CD4-positive, alpha-beta T cell treated with Interleukin-6 at 100 ng/mL for 8 hours (primary cell): ENCODE measurements at regions not wholly inside any gene's neighbourhood (a gene's known extent, or its start where the extent isn't known, plus 50 kb on each side); places are given as distances from the start of the nearest gene placed in this dataset.
"Not testable (repeated sequence)": the region's sequence is repeated elsewhere in the genome, so short reads cannot be mapped to it uniquely, and the experiment has no call there.

Experiments
- DNase-seq: peaks from one replicate; pipeline ENCODE4 v3.0.0-alpha.2; 2020; ENCODE audit warnings: mixed read lengths, low spot score

DNA sequence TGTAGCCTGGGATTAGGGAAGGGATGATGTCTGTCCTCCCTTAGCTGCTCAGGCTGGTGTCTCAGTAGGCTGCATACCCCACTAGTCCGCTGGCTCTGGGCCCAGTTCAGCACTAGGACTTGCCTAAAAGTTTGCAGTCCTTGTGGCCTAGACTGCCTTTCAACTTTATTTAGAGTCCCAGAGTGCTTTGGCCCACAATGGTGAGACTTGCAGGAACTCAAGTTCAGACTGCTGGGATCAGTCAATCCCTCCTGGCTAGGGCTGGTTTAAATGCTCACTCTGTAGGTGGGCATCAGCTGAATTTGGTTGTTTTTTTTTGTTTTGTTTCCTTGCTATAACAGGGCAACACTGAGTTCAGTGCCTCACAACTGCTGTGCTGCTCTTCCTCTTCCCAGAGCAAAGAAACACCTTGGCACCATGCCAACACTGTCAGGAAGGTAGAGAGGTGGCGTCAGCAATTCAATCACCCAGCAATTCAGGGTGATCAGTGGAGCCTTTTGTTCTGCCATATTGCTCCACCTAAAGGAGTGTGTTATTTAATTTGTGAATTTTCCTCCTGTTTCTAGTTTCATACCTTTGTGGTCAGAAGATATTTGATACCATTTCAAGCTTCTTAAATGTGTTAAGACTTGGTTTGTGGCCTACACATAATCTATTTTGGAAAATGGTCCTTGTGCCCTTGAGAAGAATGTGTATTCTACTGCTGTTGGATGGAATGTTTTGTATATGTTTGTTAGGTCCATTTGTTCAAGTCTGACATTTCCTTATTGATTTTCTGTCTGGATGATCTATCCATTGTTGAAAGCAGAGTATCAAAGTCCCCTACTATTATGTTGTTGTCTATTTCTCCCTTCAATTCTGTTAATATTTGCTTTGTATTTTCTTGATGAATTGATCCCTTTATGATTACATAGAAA is 284.0 kb upstream of the PMFBP1 start:
- no peak for DNase-seq

DNA sequence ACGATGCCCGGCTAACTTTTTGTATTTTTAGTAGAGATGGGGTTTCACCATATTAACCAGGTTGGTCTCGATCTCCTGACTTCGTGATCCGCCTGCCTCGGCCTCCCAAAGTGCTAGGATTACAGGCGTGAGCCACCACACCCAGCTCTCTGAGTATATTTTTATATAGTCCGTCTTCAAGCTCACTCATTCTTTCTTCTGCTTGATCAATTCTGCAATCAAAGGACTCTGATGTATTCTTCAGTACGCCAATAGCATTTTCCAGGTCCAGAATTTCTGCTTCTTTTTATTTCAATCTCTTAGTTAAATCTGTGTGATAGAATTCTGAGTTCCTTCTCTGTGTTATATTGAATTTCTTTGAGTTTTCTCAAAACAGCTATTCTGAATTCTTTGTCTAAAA is 281.9 kb upstream of the PMFBP1 start:
- DNase-seq = not testable (repeated sequence)

DNA sequence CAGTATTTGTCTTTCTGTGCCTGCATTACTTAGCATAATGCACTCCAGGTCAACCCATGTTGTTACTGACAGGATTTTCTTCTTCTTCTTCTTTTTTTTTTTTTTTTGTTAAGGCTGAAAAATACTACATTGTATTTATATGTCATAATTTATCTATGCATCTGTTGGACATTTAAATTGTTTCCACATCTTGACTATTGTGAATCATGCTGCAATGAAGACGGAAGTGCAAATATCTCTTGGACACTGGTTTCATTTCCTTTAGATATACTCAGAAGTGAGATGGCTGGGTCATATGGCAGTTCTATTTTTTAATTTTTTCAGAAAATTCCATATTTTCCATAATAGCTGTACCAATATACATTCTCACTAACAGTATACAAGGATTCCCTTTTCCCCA is 272.7 kb upstream of the PMFBP1 start:
- DNase-seq = no peak

DNA sequence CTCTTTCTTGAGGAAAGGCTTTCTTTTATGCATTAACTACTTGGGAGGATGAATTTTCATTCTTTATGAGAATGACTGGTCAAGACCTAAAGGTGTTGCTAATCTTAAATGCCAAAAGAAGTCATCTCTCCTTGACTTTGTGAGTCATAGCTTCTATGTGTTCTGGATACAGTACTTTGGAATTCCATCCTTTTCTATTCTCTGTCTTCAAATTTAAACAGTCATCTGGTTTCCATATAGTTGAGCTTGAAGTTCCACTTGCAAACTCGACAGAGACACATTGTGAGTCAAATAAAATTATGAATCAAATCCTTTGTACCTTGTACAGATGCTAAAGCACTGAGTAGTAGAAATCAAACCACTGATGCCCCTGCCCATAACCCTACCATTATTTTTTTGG is 271.9 kb upstream of the PMFBP1 start:
- no peak for DNase-seq

DNA sequence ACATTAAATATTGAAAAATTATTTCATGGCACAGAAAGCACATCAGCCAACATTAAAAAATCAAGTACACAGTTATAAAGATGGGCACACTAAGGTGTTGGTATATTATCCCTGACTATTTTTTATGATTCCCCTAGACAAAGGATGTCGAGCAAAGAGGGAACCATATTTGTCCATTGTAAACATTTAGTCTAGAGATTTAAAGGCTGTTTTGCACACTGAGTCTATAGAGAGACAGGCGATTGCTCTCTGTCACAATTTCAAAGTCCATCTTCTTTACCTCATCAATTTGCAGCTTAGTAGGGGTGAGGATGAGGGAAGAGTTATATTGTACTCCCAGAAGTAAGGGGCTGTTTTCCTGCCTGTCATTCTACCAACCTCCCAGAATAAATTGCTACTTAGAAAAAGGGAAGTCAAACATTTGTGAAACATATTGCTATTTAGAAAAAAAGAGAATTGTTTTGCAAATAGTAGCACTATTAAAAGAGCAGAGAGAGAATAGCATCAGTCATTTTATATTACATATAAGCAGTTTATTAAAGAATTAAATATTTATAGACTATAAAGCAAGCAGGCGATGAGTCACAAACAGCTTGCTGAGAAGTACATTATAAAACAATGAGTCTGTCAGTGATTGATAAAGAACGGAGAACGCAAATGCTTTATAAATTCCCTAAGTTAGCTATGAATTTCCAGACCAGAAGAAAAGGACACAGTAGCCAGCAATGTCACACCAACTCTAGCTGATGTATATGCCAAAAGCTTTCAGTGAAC is 270.6 kb upstream of the PMFBP1 start:
- no peak for DNase-seq

DNA sequence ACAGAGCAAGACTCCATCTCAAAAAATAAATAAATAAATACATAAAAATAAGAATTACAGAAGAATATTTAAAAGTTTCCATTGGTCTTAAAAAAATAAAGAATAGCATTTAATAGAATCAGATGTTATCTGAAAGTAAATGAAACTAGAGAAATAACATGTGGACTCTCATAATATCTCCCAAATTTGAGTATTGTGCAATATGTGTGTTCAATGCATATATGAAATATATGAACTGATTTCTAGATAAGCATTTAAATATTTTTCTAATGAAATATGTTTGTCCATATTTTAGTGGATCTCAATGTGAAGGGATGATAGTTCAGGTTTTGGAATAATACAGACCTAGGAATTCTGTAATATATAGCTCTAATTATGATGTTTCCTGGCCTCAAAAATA is 265.9 kb upstream of the PMFBP1 start:
- no peak for DNase-seq

DNA sequence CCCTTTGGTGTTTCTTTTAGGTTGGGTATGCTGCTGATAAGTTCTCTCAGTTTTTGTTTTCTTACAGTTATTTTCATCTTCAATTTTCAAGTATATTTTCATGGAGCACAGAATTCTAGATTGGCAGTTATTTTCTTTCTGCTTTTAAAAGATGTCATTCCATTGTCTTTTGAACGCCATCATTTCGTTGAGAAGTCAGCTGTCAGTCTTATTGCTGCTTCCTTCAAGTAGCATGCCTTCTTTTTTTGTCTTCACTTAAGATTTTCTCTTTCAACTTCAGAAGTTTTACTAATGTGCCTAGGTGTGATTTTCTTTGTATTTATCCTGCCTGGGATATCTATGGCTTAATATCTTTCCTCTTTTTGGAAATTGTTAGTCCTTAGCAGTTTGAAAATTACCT is 262.2 kb upstream of the PMFBP1 start:
- DNase-seq = no peak

DNA sequence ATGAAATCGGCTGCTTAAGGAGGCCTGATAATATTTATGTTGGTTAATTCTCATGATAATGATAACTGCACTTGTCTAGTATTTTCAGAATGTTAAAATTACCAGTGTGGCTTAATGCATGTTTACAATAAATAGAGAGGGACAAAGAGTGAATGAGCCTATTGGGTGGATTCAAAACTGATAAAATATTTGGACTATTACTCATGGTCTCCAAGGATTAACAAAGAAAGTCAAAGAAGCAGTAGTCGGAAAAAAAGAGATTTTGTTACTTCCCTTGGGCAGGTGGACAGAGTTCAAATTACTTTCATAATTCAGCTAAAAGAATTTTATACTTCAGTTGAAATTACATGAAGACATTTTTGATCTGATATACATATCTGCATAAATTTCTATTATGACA is 258.2 kb upstream of the PMFBP1 start:
- no peak for DNase-seq

DNA sequence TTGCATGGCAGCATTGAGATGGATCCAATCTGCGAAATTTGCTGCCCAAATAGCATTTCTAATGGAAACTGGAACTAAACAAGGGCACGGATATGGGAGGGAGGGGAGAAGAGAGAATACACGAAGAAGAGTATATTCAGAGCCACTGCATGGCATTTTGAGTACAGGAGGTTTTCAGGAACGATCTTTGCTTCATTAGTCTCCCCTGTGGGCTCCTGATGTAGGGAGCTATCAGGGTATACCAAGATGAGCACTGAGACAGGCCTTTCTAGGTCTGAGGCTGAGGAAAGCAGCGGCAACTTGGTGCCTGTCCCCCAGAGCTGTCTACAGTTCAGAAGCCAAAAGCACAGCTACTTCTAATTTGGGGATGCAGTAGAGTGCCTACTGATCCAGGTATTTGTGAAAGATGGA is 257.7 kb upstream of the PMFBP1 start:
- DNase-seq = no peak

DNA sequence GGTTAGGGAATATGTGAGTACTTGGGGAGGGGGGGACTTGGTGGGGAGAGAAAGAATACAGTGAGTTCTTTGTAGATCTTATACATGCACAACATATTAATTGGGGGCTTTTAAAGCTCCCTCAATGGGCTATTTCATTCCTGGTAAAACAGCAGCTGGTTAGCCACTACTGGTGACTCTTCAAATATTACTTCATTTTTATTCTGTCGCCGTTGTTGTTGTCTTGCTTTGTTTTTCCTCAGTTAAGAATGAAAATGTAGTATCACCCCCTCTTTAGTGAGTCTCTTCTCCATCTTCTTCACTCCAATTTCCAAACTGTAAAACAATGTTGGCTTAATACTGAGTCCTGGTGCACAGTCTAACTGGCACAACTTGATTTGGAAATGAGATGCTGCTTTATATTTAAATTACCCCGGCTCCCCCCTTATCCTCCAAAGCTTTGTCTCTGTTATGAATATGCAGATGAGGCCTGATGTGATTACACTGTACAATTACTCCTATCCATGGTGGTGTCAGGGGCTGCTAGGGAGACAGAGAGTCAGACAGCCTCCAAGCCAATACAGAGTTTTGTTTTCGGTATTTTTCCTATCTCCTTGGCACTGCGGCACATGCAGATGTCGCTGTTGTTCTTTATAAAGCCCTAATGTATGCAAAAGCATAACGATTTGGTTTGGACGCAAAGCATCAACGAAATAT is 256.9 kb upstream of the PMFBP1 start:
- DNase-seq = no peak

DNA sequence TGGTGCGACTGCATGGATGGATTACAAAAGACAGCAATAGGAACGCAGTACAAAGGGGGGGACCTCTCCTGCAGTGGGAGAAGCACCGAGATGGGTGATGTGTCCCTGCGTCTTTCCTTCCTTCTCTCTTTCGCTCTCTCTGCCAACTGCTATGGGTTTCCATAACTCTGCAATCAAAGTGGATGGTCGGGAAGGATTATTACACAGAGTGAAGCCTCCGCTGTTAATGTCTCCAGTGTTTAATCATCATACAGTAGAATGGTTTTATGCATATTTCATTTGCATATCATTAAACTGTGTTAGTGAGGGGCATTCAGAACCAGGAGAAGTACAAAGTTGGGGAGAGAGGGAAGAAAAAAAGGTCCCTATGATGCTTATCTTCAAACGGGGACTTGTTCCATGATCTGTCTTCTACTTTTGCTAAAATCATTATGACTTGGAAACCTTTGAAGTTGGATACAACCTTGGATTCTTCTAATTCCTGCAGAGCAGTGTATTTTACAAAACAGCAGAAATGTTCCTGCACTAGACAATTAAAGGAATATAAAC is 255.9 kb upstream of the PMFBP1 start:
- DNase-seq = no peak

DNA sequence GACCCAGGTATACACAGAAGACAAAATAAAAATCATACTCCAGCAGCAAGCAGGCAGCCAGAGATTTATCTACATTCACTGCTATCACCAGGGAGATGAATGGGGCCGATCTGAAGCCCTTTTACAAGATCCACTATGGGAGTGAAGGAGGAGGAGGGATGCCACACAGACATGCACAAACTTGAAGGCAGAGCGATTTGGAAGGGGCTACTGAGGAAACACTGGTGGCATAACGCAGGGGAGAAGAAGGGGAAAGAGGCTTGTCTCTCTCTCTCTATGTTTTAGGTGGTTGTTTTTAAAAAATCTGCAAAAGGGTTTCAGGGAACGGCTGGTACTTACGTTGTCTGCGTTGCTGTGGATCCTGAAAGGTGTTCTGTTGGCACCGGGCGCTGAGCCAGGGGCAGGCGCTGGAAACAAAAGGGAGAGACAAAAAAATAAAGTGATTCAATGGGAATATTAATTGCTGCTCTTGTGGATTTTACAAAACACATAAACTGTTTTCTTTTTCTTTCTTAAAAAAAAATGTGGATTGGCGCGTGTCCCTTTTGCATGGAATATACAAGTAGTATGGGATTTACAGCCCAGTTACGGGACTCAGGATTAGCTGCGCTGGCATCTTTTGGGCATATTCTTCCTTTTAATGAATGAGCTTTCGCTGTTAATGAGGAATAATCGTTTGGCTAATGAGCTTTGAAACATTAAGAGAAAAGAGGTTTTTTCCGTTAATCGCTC is 255.3 kb upstream of the PMFBP1 start:
- DNase-seq = no peak

DNA sequence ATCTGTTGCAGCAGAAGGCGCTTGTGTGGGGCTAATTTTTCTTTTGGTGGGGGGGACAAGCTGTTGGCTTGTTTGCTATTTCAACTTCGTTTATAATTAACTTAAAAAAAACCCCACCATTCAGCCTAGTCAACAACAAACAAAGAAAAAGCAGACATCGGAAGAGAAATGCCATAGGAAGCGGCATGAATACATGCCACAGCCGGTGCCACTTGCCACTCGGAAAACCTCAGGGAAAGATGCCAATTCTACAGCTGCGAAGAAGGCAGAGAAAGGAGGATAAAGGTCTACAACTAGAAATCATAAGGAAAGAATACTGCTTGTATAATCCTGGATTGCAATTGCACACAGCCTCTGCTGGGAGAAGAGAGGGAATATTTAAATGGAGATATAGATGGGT is 254.4 kb upstream of the PMFBP1 start:
- DNase-seq = no peak

DNA sequence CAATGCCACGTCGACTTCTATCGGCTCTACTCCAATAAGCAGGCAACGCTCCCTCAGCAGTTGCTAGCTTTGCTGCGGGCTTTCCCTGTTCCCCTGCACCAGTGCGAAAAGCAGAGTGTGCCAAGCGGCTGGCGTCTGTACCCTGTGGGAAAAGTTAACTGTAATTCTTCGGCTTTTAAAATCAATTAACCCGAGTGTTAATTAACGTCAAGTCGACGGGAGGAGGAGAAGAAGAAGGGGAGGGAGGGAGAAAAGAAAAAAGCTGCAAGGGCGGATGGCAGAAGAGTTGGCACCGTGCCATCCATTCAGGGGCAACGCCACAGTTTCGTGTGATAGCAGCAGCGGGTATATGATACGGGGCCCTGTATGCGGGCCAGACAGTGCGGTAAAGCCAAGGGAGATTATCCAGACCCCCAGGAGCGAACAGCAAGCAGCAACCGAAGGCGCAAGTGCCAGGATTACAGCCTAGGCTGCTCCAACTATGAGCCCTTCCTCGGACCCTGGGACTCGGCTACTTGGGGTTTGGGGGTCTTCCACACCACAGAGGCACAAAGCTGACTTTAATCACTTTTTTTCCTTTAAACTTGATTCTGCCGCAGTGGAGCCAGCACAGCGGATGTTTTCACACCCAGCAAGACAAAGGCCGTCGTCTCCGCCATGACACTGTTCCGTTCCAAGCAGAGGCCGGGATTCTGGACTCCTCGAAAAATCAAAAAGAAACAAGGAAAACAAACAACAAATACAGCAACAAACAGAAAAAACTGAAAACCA is 253.8 kb upstream of the PMFBP1 start:
- DNase-seq = no peak

DNA sequence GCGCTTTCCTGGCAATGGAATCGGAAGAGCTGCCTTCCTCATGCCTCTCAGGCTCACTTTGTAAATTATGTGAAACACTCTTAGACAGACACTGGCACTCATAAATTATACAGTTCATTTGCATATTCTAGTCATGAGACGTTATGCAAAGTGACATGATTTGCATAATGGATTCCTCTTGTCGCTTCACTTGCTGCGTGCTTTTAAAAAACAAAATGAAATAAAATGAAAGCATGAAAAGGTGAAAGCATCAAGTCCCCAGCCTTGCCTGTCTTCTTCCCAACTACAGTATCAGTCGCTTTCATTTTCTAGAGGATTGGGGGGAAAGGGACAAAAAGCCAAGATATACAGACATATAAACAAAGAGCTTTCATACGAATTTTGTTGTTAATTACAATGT is 252.8 kb upstream of the PMFBP1 start:
- DNase-seq = no peak

DNA sequence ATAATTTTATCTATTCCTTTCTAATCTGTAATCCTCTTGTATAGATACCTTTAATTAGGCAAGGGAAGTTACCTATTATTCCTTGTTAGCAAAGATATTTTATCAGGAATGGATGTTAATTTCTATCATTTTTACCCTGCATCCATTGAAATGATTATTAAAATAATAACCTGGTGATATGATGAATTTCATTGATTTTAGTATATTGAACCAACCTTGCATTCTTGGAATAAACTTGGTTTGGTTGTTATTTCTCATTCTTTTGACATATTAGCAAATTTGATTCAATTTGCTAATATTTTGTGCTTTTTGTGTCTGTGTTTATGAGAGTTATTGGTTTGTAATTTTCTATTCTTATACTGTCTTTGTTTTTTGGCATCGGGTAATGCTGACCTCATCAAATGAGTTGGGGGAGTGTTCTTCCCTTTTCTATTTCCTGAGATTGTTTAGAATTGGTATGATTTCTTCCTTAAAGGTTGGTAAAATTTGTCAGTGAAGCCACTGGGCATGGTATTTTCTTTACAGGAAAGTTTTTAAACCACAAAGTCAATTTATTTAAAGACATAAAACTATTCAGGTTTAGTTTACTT is 250.4 kb upstream of the PMFBP1 start:
- no peak for DNase-seq

DNA sequence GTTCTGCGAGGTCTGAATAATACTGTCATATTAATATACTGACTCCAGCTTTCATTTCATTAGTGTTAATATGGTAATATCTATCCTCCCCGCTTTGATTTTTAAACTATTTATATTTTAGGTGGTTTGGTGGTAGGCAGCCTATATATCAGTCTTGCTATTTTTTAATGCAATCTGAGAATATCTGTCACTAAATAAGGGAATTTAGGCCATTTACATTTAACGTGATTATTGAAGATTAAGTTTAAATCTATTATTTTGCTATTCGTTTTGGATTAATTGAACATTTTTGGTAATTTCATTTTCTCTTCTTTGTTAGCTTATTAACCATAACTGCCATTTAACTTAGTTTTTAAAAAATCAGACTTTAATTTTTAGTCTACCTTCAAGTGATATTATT is 247.7 kb upstream of the PMFBP1 start:
- no peak for DNase-seq

DNA sequence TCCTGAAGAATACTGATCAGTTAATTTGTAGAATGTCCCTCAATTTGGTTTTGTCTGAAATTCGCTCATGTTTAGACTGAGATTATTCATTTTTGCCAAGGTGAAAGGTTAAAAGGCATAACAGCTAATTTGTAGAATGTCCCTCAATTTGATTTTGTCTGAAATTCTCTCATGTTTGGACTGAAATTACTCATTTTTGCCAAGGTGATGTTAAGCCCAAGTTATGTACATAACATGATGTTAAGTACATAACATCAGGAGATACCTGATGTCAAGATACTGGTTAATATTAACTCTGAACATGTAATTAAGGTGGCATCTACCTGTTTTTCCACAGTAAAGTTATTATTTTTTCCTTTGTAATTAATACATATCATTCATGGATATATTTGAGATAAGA is 243.4 kb upstream of the PMFBP1 start:
- DNase-seq = no peak

DNA sequence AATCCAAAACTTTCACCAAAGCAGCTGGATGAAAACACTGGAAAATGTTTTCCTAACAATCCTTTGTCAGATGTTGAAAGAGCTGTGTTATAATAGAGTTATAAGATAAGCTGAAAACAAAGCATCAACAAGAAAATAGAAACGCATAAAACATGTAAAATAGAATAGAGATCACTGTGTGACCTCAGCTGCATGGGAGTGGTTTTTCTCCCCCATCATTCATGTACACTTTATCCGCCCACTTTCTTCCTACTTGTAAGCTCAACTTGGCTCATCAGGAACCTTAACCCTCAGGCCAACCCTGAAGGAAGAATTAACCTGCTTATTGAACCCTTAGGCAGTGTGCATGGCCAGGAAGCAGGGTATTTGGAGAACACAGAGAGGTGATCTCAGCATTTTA is 238.5 kb upstream of the PMFBP1 start:
- no peak for DNase-seq

DNA sequence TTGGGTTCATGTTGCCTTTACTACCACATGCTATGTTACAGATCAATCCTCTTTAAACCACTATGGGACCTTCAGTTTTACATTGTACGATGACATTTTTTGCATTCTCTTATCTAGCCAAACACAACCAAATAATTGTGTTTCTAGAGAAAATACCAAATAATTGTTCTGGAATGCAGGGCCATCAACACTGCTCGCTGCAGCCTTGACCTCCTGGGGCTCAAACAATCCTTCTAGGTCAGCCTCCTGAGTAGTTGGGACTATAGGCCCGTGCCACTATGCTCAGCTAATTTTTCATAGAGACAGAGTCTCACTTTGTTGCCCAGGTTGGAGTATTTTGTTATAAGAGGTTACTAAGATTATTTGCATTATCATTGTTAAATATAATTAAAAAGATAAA is 237.5 kb upstream of the PMFBP1 start:
- no peak for DNase-seq

DNA sequence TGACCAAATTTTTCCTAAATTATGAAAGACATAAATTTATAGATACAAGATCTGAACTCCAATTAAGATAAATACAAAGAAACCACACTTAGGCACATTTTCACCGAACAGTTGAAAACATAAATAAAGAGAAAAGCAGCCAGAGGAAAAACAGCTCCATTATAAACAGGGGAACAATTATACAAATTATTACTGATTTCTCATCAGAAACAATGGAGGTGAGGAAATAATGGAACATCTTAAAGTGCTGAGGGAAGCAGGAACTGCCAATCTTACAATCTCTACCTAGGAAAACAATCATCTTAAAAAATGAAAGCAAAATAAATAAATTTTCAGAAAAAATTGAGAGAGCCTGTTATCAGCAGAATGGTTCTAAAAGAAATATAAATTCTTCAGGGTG is 234.4 kb upstream of the PMFBP1 start:
- DNase-seq = no peak
